ENCODE measurements at regions not wholly inside any gene's neighbourhood (a gene's known extent, or its start where the extent isn't known, plus 50 kb on each side); places are given as distances from the start of the nearest gene placed in this dataset.

DNA sequence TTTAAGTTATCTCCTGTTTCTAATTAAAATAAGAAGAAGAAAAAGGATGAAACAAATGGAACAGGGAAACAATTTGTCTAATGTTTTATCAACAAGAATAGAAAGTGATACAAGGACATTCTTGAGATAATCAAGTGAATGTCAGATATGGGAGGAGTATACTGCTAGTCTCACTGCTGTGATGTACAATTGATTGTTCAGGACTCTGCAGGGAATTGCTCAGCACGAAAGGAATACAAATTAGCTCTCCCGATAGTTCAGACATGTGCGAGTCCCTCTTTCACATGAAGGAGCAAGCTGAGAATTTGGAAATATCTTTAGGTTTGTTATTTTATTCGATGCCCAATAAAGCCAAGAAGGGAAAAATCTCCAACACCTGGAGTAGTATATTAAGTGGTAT is 57.3 kb upstream of the FSTL5 start:
- TF ChIP-seq, protein P1, sequence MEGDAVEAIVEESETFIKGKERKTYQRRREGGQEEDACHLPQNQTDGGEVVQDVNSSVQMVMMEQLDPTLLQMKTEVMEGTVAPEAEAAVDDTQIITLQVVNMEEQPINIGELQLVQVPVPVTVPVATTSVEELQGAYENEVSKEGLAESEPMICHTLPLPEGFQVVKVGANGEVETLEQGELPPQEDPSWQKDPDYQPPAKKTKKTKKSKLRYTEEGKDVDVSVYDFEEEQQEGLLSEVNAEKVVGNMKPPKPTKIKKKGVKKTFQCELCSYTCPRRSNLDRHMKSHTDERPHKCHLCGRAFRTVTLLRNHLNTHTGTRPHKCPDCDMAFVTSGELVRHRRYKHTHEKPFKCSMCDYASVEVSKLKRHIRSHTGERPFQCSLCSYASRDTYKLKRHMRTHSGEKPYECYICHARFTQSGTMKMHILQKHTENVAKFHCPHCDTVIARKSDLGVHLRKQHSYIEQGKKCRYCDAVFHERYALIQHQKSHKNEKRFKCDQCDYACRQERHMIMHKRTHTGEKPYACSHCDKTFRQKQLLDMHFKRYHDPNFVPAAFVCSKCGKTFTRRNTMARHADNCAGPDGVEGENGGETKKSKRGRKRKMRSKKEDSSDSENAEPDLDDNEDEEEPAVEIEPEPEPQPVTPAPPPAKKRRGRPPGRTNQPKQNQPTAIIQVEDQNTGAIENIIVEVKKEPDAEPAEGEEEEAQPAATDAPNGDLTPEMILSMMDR (IDR thresholded peaks at IDR 0.05), result no peak
- DNase-seq (ENCODE audit: low spot score), result no peak
- Histone ChIP-seq H3K27ac (no peak overlapping the region), H3K4me3 (no peak overlapping the region)

Data from coronary artery (tissue), 2 donors.